A673 (cell line): ENCODE measurements at regions not wholly inside any gene's neighbourhood (a gene's known extent, or its start where the extent isn't known, plus 50 kb on each side); places are given as distances from the start of the nearest gene placed in this dataset.

ENCODE experiments used
- CTCF ChIP-seq: fragments of 300-800, 200-600 bp; sonication (generic); conservative IDR thresholded peaks from 2 replicates; pipeline ENCODE4 v1.5.1; 2017; ENCODE audit warnings: low read depth, mild to moderate bottlenecking, antibody characterized with exemption, low read length, moderate library complexity, mixed read lengths
- EZH2 ChIP-seq: fragments of 200-600 bp; sonication (generic); IDR thresholded peaks from 2 replicates; pipeline ENCODE4 v1.6.1; 2017; ENCODE audit warnings: borderline replicate concordance, low read depth, mild to moderate bottlenecking, mixed read lengths, antibody characterized with exemption, low read length; ENCODE audit not compliant: poor library complexity, severe bottlenecking

- TF ChIP-seq CTCF, result no peak
- no peak for TF ChIP-seq EZH2
These were observed 1432.0 kb upstream of the GOT2 start for GRCh38 chr16:60166111-60166510.
